NCI-H524 treated with DMSO at 0.1 percent for 48 hours (cell line): ENCODE measurements at regions not wholly inside any gene's neighbourhood (a gene's known extent, or its start where the extent isn't known, plus 50 kb on each side); places are given as distances from the start of the nearest gene placed in this dataset.
"Not testable (repeated sequence)": the region's sequence is repeated elsewhere in the genome, so short reads cannot be mapped to it uniquely, and the experiment has no call there.

Experiments used
- DNase-seq: peaks from one replicate; lab custom pipeline; 2025; lab: John Stamatoyannopoulos, UW

DNA sequence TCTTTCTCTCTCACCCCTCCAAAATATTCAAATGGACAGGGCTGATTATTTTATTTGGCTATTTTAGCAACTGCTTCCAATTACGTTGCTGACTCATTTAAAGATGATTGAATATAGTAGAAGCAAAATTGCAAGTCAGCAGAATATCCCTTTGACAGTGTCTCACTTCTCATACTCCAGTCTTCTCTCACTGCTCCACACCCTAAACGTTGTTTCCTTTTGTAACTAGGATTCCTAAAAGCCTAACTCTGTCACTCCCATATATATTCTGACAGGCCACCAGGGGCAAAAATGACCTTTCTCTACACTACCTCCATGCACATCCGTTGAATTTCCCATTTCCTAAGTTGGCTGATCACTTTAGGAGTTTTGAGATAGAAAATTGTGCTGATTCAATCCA lies 351.1 kb downstream of the RND3 start:
- DNase-seq = no peak

DNA sequence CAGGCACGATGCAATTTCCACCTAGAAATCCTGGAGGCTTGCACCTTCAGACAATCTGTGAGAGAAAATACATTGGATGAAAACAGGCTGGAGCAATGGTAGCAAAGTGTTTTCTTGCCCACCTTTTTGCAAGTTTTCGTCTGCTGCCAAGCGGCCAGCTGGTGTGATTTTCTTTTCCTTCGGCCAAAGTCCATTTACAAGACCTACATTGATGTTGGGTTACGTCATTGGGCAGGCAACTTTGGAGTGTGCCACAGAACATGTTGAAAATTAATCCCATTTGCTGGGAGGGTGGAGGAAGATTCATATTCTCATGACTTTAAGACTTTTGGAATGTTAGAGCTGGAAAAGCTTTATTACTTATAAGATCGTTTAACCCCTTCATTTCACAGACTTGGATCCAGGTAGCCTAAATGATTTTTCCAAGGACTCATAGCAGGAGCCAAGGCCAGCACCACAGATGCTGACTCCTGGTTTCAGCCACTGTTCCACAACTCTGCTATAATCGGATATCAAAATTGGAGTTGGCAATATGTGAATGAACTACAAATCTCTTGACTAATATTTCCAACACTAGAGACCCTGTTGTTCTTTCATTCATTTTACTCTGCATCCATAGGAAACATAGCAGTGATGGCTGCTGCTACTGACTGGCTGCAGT lies 352.1 kb downstream of the RND3 start:
- DNase-seq = no peak

DNA sequence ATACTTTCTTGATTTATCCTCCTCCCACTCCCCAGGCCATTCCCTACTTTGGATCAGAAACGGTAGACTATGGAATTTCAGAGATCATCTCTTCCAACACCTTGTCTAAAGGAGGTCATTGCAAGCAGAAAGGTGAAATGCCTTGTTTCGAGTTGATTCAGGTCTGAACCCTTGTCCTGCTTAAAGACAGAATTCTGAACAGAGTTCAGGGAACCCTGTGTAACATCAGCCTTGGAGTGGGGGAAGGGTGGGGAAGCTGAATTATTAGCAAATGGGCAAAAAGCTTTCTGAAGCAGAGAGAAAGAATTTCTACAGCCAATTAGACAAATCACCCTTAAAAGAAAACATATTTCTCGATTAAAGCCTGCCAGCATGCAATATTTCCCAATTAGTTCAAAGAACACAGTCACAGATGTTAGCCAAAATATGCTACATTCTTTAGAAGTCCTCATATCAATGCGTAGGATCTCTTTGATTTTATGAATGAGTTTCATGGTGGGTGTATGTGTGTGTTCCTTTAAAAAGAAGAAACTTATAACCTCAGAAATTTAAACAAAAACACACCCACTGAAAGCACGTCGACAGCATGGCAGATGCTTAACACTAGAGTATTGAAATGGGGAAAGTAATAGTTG lies 353.1 kb downstream of the RND3 start:
- DNase-seq = no peak

DNA sequence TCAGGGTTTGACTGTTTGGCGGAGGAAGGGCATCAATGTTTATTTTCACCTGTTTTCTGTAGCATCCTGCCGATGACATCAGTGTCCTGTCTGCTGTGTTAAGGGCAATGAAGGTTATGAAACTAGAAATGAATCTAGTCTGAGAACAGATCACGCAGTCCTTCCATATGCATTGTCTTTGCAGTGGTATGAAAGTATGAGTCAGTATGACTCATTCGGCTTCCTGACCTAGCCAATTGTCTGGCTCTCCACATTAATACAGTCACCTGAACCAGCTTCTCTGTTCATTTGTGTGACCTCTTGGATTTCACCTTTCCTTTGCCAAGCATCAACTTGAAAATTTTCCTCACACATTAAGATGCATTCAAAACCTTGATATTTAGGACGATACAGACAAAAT lies 353.8 kb downstream of the RND3 start:
- no peak for DNase-seq

DNA sequence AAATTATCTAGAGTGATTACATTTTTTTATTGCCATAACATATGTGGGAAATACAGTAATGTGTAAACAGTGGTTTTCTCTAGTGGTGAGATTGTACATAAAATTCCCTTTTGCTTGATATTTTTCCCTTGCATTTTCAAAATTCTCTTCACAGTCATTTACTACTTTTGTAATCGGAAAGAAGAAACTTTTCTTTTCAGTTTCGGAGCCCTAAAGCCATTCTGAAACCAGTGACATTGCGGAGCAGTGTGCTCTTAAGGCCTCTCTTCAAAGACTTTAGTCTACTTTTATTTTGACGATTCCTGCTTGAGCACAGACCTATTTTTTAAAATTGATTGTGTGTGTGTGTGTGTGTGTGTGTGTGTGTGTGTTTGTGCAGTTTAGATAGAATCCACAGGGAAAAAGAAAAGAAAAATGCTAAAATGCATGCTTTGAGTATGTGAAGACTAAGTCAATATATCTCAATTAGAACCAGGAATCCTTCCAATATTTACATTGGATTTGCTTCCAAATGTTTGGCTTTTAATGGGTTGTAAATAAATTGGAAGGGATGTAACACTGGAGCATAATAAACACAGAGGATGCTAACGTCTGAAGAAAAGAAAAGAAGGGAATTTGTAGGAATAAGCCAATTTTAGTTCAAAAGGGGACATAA lies 357.4 kb downstream of the RND3 start:
- no peak for DNase-seq

DNA sequence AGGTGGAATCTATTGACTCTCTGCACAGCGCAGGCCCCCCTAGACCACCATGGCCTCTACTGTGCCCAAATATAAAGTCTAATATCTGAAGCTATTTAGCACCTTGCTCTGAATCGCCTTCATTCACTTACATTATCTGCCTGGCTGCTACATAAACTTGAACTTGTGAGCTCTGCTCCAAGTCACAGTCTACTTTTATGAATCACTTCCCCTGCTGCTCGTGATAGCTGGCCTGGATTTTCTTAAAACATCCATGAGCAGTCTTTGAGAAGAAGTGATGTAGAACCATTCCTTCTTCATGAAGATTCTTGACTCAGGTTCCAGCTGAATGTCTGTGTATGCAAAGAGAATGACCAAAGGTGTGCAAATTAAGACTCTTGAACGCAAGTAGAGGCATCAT lies 359.5 kb downstream of the RND3 start:
- DNase-seq = no peak

DNA sequence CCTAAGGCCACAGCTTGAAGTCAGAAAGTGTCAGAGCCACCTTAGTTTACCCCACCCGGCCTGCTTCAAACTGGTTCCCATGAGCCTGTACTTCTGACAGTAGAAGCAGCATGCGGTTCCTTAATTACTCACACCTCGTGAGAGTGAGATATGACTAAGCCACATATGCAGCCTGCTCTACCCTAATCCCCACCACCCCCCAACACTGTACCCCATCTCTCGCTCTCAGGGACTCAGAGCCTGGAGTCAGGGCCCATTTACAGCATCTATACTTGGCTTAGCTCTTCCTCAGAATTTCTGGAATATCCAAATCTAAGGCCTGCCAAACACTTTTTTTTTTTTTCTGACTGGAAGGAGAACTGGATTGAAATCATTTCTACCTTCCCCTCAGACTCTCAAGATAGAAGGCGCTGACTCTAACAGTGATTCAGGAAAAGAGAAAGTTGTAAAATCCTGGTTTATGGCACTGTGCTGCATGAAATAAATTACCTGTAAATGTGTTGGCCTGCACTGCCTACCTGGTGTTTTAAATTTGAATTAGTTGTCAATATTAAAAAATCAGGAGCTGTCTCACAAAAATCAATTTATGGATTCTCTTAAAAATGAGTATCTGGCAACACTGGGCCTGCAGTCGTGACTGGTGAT lies 360.0 kb downstream of the RND3 start:
- DNase-seq = no peak

DNA sequence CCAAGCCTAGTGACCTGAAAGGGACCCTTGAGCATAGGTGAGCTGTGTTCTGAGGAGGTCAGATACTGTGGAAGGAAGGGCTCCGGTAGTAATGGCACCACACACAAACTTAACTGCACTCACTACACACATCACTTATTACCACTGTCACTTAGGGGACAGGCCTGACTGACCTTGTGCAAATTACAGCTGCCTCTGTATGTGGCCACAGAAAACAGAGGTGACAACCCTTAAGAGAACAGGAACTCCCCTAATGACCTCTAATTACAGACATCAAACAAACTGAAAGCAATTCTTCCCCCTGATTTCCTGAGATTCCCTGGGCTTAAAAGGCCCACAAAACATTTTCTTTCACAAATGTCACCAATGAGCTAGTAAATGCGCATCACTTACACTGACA lies 360.6 kb downstream of the RND3 start:
- DNase-seq = no peak

DNA sequence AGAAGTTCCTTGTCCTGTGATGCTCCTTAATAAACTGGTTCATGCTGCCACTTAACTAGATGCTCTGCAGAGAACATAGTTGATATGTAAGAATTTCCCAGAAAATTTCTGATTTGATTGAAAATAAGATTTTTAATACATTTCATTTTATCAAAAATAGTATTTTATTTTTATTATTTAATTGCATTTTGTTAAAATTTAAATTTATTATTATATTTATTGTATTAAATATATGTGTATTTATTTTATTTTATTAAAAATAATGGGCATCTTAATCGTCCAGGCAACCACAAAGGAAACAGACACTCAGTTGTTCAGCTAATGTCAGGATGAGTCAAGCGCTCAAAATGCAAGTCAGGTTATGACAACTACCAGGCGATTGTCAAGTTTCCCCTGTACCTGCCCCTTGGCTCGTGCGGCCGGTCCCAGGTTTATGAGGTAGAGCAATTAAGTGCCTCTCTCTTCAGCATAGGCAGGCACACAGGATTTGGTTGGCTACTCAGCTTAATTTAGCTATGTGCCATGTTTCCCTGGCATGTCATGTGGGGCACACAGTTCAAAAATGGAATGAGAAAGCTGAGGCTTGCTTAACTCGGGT lies 361.2 kb downstream of the RND3 start:
- DNase-seq = no peak

DNA sequence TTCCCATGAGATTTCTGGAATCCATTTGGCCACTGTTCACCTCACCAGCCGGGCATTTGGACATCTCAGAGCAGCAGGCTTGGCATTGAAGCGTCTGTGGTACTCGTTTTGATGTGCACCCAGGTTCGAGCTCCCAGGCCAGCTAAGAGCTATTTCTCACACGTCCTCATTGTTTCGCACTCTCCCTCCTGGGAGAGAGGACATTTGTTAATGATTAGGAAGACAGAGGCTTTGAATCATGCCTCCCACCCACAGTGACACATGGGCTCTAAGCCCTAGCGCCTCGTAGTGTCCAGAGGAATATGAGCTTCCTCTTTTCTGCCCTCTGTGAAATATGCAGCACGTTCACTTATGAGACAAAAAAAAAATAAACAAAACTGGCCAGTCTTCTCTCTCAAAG lies 361.8 kb downstream of the RND3 start:
- no peak for DNase-seq

DNA sequence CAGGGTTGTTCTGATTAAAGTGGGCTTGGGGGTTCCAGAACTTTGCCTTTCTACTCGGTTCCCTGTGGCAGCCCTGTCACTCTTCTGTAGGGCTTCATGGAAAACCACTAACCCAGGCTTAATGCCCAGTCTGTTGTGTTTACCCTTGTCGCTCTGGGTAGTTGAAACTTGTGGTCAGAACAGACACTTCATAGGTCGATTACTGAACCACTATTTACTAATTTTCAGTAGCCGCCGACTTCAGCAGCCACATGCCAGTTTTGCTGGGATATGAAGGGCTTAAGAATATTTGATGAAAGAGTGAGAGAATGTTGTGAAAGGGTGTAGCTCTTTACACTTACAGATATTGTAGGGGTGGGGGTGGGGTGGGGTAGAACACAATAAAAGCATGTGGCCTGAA lies 362.3 kb downstream of the RND3 start:
- no peak for DNase-seq

DNA sequence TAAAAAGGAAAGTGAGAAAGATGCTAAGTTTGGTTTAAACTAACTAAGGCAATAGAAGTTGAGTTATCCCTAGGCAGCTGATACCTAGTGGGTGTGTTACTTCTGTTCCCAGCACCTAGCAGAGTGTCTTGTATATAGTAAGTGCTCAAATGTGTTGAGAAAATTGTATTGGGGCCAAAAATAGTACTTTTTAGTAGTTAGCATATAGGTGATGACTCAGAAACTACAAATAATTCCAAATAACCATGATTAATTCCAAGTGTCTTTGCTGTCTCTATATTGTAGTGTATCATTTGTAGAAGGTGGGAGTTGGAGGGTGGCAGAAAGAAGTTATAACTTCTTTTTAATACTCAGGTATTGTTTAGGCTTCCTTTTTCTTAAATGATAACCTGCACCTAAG lies 362.7 kb downstream of the RND3 start:
- no peak for DNase-seq

DNA sequence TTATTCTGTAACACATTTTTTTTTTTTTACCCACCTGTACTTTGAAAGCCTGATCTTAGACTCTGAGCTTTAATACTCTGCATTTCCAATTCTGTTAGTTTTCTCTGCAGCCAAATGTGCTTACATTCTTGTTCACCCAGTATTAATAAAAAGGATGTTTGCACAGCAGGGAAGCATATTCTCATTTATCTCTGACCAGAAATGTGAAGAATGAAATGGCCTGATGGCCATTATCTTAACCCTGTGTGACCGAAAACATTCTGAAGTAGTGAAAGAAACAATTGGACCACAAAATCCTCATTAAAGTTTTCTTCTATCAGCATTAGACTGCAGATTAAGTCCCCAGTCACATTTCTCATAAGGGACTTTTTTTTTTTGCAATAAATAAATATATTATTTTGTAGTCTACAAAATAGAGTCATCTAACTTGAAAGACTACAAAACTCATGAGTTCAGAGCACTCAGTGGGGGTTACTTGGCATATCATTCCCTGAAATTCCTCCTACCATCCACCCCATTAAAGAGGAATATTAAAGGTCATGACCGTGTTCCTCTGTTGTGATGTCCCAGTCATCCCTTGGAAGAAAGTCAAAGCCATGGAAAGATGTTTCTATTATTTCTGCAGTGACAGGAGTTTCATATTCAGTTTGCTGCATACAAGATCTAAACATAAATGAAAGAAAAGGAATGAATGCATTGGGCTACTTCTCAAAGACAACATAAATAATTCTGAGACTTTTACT lies 364.4 kb downstream of the RND3 start:
- DNase-seq = no peak

DNA sequence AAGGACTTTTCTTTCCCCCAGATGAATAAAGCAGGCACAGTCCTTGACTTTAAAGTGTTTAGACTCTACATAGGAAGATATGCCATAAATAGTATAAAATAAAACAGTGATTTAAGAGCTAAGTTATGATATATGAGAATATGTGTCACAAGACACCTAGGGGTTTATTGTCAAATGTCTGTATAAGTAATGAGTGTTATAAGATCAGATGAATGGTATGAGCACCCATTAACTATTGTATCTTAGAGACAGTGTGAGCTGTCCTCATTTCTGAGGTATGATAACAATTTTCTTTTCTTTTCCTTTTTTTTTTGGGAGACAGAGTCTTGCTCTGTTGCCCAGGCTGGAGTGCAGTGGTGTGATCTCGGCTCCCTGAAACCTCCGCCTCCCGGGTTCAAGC lies 365.3 kb downstream of the RND3 start:
- DNase-seq = no peak

DNA sequence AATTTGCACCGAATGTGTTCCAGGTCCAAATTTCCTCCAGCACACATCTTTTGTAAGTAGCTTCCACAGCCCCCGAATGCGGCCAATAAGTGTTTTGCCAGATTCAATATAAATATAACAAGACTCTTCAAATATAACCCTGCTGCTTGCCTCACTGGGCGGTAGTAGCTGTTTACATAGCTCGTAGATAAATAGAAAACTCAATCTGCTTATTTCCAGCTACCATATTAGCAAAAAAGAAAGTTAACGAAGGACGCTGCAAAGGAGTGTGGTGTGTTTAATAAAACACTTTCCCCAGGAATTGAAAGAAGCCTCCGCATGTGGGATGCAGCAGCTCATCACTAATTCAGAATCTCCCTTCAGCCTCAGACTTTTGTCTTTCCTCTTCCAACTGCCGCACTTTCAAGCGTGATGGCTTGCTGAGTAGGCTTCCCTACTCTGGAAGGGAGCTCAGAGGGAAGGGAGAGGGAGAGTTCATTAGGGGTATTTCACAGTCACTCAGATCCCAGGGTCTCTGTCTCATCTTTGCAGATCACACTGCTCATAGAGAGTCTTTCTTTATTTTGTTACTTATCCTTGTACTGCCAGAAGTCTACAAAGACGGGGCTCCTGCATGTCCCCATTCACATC lies 367.0 kb downstream of the RND3 start:
- DNase-seq = no peak

DNA sequence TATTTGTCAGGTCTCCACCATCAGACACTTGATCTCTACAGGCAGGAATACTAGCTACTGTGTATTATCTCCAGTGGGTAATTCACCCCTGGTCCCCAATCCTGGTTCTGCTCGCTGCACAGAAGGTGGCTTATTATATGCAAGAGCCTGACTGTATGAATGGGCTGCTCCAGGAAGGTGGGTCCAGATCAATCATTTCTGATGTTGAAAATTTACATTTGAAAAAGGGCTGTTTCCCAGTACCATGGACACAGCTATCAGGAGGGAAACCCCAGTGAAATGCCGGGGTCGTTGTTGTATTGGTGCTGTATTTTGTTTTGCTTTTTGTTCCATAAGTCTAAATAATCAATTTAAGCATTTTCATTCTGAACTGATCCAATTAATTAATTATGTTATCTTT lies 367.6 kb downstream of the RND3 start:
- no peak for DNase-seq

DNA sequence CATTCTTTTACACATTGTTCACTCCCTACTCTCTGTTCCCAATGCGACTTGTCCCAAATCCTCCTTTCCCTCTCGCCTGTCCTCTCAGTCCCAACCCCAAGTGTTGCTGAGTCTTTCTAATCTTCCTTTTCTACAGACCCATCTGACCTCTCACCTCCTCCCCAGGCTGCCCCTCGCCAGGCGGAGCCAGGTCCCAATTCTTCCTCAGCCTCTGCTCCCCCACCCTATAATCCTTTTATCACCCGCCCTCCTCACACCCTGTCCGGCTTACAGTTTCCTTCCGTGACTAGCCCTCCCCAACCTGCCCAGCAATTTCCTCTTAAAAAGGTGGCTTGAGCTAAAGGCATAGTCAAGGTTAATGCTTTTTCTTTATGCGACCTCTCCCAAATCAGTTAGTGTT lies 373.4 kb downstream of the RND3 start:
- not testable (repeated sequence) for DNase-seq

DNA sequence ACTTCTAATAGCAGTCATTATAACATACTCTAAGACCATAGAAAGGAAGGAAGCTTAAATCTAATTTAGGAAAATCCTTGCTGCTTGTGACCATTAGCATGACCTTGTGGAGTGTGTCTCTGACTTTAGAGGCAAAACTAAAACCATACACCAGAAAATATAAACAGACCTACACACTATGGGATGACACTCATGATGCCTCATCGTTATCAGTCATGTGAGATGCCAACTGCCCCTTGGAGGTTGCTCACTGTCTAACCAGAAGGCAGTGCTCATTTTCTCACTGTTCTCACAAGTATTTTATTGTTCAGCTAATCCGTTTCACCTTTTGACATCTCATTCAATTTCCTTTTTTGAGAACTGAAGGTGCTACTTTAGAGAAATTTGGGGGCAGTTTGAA lies 376.9 kb downstream of the RND3 start:
- DNase-seq = no peak

DNA sequence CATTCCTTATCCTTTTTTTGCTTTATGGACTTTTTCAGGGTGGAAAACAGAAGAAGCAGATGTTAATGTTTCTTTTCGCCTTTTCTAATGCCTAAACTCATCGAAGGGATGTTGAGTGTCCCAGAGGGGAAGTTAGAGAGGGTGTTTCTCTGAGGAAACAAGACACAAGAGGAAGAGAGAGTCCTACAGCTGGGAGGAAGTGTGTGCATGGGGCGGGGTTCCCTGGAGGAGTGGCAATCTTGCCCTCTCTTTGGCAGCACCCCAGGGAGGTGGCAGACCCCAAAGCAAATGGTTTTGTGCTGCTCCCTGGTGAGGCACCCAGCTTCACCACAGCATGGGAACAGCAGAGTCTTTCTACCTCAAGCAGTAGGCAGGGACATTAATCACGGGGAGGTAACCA lies 377.6 kb downstream of the RND3 start:
- no peak for DNase-seq

DNA sequence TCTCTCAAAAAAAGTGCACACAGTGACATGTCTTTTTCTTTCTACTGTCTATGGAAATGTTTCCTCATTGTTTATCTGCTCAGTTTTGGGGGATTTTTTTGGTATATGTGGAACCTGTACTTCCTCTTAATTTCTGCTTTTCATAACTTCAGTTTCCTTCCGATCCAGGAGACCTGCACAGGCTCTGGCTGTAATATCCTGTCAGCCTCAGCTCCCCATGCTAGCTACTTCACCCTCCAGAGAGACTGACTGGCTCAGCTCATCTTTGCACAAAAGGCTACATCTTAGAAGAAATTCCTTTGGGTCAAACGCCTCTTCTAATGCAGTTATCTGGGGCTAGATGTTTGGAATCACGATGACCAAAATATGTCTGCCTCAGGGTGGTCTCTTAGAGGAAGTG lies 378.4 kb downstream of the RND3 start:
- DNase-seq = no peak

DNA sequence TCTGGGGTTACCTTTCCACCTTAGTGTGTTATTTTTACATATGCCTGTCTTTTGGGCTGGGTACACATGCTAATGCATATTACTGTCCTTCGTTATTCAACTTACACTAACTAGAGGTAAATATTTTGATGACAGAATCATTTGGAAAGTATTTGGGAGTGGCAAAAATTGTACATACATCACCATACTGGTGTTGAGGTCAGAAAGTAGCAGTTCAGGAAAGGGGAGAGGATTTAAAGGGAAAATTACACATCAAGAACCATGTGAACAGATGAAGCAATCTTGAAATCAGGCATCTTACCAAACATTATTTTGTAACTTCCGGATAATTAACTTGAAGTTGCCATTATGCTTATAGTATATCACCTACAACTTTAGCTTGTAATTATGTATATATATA lies 379.7 kb downstream of the RND3 start:
- no peak for DNase-seq

DNA sequence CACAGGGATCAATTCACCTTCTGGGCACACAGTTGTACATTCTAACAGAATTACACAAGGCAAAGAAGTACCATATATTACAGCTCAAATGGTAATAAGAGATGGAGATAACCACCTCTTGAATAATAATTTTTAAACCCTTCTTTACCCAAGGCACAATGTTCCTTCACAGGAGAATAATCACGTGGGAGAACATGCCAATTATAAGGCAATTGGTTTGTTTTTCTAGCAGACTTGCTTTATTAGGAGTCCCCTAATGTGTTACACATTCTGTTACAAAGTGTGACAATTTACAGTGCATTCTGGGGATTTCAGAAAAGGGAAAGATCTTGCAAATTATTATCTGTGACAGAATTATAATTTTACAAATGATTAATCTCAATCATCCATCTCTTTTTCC lies 380.3 kb downstream of the RND3 start:
- DNase-seq = no peak
